Colonic mucosa (tissue), 4 donors: ENCODE measurements at regions not wholly inside any gene's neighbourhood (a gene's known extent, or its start where the extent isn't known, plus 50 kb on each side); places are given as distances from the start of the nearest gene placed in this dataset.

Experiments
- DNase-seq: peaks from one replicate; pipeline ENCODE4 v3.0.0-alpha.2; 2020
- H3K27ac ChIP-seq: fragments of 200-600 bp; one replicate; pipeline ENCODE4 v1.8.0; 2021
- H3K27me3 ChIP-seq: fragments of 200-600 bp; one replicate; pipeline ENCODE4 v1.8.0; 2021
- H3K36me3 ChIP-seq: fragments of 200-600 bp; one replicate; pipeline ENCODE4 v1.8.0; 2021
- H3K4me1 ChIP-seq: fragments of 200-600 bp; one replicate; pipeline ENCODE4 v1.8.0; 2021; ENCODE audit warnings: mild to moderate bottlenecking
- H3K4me3 ChIP-seq: fragments of 200-600 bp; one replicate; pipeline ENCODE4 v1.8.0; 2021
- H3K9ac ChIP-seq, 2 donors: one replicate each; pipeline ENCODE4 v1.7.0; 2013; ENCODE audit warnings: control low read depth in 2 of 2, low read depth in 2 of 2, low read length in 2 of 2
- H3K9me3 ChIP-seq: fragments of 200-600 bp; one replicate; pipeline ENCODE4 v1.8.0; 2021
- intact Hi-C: fragments of 100-400 bp; cut with DNase I; formaldehyde crosslinking; loops from one replicate; pipeline ENCODE4 v1.14.1; 2022
- TF ChIP-seq, protein P1 (sequence below): fragments of 200-600 bp; IDR thresholded peaks from one replicate; pipeline ENCODE4 v1.8.0; 2022; ENCODE audit warnings: antibody characterized with exemption, mild to moderate bottlenecking
- donor health status: healthy.
- donor health status: DM: no; HTN: no; CAD: no.
- donor health status: DM: no; HTN: no; CAD: no.

DNA sequence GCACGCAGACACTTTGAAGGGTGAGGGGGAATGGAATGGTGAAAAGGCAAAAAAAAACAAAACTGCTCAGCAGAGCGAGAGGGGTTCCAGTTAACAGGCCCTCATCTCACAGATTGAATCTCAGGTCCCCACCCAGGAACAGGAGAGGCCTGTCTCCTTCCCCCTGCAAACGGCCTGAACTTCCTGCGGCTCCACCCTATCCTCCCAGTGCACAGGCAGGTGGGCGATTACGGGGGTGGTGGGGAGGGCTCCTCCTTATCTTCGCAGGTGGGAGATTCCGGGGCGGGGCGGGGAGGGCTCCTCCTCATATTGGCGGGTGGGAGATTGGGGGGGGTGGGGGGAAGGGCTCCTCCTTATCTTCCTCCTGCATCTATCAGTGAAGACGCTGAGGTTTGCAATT lies 129.0 kb downstream of the SOX4 start:
- H3K4me3 ChIP-seq = no peak overlapping the region
- H3K9me3 ChIP-seq = no peaks in the 10 kb centered on the region
- DNase-seq = no peak
- no peaks in the 10 kb centered on the region for H3K4me1 ChIP-seq
- intact Hi-C loops = no loop called here
- H3K27ac ChIP-seq = no peak overlapping the region
- TF ChIP-seq, protein P1, sequence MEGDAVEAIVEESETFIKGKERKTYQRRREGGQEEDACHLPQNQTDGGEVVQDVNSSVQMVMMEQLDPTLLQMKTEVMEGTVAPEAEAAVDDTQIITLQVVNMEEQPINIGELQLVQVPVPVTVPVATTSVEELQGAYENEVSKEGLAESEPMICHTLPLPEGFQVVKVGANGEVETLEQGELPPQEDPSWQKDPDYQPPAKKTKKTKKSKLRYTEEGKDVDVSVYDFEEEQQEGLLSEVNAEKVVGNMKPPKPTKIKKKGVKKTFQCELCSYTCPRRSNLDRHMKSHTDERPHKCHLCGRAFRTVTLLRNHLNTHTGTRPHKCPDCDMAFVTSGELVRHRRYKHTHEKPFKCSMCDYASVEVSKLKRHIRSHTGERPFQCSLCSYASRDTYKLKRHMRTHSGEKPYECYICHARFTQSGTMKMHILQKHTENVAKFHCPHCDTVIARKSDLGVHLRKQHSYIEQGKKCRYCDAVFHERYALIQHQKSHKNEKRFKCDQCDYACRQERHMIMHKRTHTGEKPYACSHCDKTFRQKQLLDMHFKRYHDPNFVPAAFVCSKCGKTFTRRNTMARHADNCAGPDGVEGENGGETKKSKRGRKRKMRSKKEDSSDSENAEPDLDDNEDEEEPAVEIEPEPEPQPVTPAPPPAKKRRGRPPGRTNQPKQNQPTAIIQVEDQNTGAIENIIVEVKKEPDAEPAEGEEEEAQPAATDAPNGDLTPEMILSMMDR = no peak
- no peaks in the 10 kb centered on the region for H3K36me3 ChIP-seq
- H3K9ac ChIP-seq = no peak overlapping the region
- H3K27me3 ChIP-seq = no peaks in the 10 kb centered on the region

DNA sequence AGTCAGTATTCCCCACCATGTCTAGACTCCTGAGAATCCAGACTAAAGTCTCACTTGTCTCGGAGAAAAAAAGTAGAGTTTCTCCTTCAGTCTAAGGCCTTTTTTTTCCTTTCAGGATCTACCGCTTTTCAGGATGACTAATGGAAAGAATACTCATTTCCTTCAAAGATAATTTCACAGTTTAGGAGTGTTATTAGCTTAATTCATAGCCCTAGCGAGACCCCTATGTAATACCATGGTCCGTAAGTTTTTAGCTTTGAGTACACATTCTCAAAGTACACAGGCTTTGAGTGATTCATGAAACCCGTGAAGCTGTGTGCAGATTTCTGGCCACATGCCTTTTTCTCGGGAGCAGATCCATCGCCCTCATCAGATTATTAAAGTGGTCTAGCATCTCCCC lies 133.1 kb downstream of the SOX4 start:
- no peaks in the 10 kb centered on the region for H3K9me3 ChIP-seq
- no peaks in the 10 kb centered on the region for H3K4me1 ChIP-seq
- no peak overlapping the region for H3K27ac ChIP-seq
- H3K36me3 ChIP-seq = no peaks in the 10 kb centered on the region
- intact Hi-C loops = no loop called here
- no peaks in the 10 kb centered on the region for H3K27me3 ChIP-seq
- no peak overlapping the region for H3K4me3 ChIP-seq
- no peak for DNase-seq
- TF ChIP-seq, protein P1 = no peak
- no peak overlapping the region for H3K9ac ChIP-seq

DNA sequence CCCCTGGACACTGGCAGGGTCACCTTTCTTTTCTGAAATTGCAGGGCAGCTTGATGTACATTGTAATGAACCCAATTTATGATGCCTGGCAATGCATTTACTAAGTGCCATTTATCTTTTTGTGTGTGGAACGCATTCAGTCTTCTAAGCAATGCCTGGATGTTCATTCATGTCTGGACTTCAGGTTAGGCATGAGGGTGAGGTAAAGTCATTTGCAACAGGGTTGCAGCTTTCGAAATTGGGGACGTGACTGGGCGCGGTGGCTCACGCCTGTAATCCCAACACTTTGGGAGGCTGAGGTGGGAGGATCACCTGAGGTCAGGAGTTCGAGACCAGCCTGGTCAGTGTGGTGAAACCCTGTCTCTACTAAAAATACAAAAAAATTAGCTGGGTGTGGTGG lies 134.6 kb downstream of the SOX4 start:
- no peaks in the 10 kb centered on the region for H3K27me3 ChIP-seq
- TF ChIP-seq, protein P1 = no peak
- intact Hi-C loops = no loop called here
- no peaks in the 10 kb centered on the region for H3K9me3 ChIP-seq
- no peak for DNase-seq
- H3K27ac ChIP-seq = no peak overlapping the region
- H3K4me1 ChIP-seq = no peaks in the 10 kb centered on the region
- no peak overlapping the region for H3K4me3 ChIP-seq
- no peaks in the 10 kb centered on the region for H3K36me3 ChIP-seq
- no peak overlapping the region for H3K9ac ChIP-seq

DNA sequence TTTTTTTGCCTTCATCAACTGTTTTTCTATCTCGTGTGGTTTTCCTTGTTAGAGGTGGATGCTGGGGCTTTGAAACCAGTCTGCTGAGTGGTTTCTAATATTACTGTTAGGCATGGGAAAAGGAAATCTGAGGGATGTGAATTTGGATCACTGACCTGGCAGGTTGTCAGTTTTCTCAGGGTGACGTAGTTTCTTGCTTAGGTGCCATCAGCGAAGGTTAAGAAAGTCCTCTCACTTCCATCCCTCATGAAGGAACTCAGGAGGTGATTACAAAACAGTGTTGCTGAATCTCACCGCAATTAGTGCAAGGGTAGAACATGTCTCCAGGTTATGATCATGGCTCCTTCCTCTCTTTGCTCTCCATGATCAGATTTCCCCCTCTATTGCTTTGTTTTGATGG lies 135.9 kb downstream of the SOX4 start:
- Histone ChIP-seq H3K36me3 (no peaks in the 10 kb centered on the region), H3K9me3 (no peaks in the 10 kb centered on the region), H3K27ac (no peak overlapping the region), H3K4me1 (no peaks in the 10 kb centered on the region), H3K4me3 (no peak overlapping the region), H3K9ac (no peak overlapping the region), H3K27me3 (no peaks in the 10 kb centered on the region)
- no peak for DNase-seq
- TF ChIP-seq, protein P1 = no peak
- intact Hi-C loops = no loop called here

DNA sequence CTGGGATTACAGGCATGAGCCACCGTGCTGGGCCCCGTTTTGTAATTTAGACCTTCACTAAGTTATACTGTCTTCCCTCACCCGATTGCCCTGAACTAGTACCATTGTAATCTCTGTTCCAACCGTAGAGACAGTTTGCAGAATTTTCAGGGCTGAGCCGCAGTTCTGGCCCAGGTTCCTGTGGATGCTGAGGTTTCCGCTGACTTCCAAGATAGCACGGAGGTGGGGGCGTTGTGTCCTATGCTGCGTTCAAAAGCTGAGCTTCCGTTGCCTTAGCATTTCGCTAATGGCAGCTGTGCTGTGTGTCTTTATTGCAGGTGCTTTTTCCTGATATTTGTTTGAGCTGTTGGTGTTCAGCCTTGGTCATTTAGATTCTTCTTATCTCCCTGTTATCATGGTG lies 137.0 kb downstream of the SOX4 start:
- Histone ChIP-seq H3K9me3 (no peaks in the 10 kb centered on the region), H3K4me3 (no peak overlapping the region), H3K4me1 (no peaks in the 10 kb centered on the region), H3K36me3 (no peaks in the 10 kb centered on the region), H3K9ac (no peak overlapping the region), H3K27ac (no peak overlapping the region), H3K27me3 (no peaks in the 10 kb centered on the region)
- DNase-seq = no peak
- intact Hi-C loops = no loop called here
- TF ChIP-seq, protein P1 = no peak
